ENCODE measurements at regions not wholly inside any gene's neighbourhood (a gene's known extent, or its start where the extent isn't known, plus 50 kb on each side); places are given as distances from the start of the nearest gene placed in this dataset.
A peak's percentile ranks its signal among the peaks of the same experiment; 100 is the strongest.
"Not testable (repeated sequence)": the region's sequence is repeated elsewhere in the genome, so short reads cannot be mapped to it uniquely, and the experiment has no call there.

GRCh38 chr4:18645351-18645750 is 623.8 kb upstream of the LCORL start:
- no peak for DNase-seq (ENCODE audit: low read depth)

- DNase-seq (ENCODE audit: low read depth) = no peak
These were observed 619.8 kb upstream of the LCORL start for GRCh38 chr4:18641334-18641733.

- no peak for DNase-seq (ENCODE audit: low read depth)
These were observed 616.5 kb upstream of the LCORL start for GRCh38 chr4:18638031-18638430.

- DNase-seq (ENCODE audit: low read depth) = no peak
These were observed 614.5 kb upstream of the LCORL start for GRCh38 chr4:18636001-18636585.

- no peak for DNase-seq (ENCODE audit: low read depth)
These were observed 614.0 kb upstream of the LCORL start for GRCh38 chr4:18635531-18635930.

GRCh38 chr4:18631586-18631985 is 610.0 kb upstream of the LCORL start:
- no peak for DNase-seq (ENCODE audit: low read depth)

- no peak for DNase-seq (ENCODE audit: low read depth)
These were observed 608.9 kb upstream of the LCORL start for GRCh38 chr4:18630218-18631110.

- DNase-seq (ENCODE audit: low read depth) = no peak
These were observed 606.0 kb upstream of the LCORL start for GRCh38 chr4:18627447-18628005.

- DNase-seq (ENCODE audit: low read depth) = no peak
These were observed 605.4 kb upstream of the LCORL start for GRCh38 chr4:18626996-18627395.

GRCh38 chr4:18626366-18626765 is 604.8 kb upstream of the LCORL start:
- DNase-seq (ENCODE audit: low read depth) = no peak

- no peak for DNase-seq (ENCODE audit: low read depth)
These were observed 599.6 kb upstream of the LCORL start for GRCh38 chr4:18621186-18621585.

GRCh38 chr4:18616720-18617119 is 595.2 kb upstream of the LCORL start:
- no peak for DNase-seq (ENCODE audit: low read depth)

GRCh38 chr4:18611026-18611425 is 589.5 kb upstream of the LCORL start:
- no peak for DNase-seq (ENCODE audit: low read depth)

- no peak for DNase-seq (ENCODE audit: low read depth)
These were observed 587.5 kb upstream of the LCORL start for GRCh38 chr4:18608908-18609533.

- not testable (repeated sequence) for DNase-seq (ENCODE audit: low read depth)
These were observed 581.1 kb upstream of the LCORL start for GRCh38 chr4:18602610-18603009.

- peak; percentile 71 for DNase-seq (ENCODE audit: low read depth)
These were observed 571.9 kb upstream of the LCORL start for GRCh38 chr4:18593297-18594002.

GRCh38 chr4:18582841-18583240 is 561.3 kb upstream of the LCORL start:
- DNase-seq (ENCODE audit: low read depth) = no peak

GRCh38 chr4:18578307-18578706 is 556.8 kb upstream of the LCORL start:
- DNase-seq (ENCODE audit: low read depth) = no peak

GRCh38 chr4:18572481-18572880 is 550.9 kb upstream of the LCORL start:
- no peak for DNase-seq (ENCODE audit: low read depth)

- DNase-seq (ENCODE audit: low read depth) = no peak
These were observed 549.8 kb upstream of the LCORL start for GRCh38 chr4:18571301-18571761.

- DNase-seq (ENCODE audit: low read depth) = no peak
These were observed 548.8 kb upstream of the LCORL start for GRCh38 chr4:18570370-18570769.

- no peak for DNase-seq (ENCODE audit: low read depth)
These were observed 547.0 kb upstream of the LCORL start for GRCh38 chr4:18568600-18568999.

All from iris pigment epithelial cell (primary cell).